Ishikawa (cell line): ENCODE measurements at regions not wholly inside any gene's neighbourhood (a gene's known extent, or its start where the extent isn't known, plus 50 kb on each side); places are given as distances from the start of the nearest gene placed in this dataset.

Source experiments
- CEBPB ChIP-seq: IDR thresholded peaks from 2 replicates; pipeline ENCODE4 v1.6.1; 2012
- CREB1 ChIP-seq: IDR thresholded peaks from 2 replicates; pipeline ENCODE4 v1.6.1; 2012; ENCODE audit warnings: low read depth
- EGR1 ChIP-seq: IDR thresholded peaks from 2 replicates; pipeline ENCODE4 v1.6.1; 2012
- EP300 ChIP-seq: IDR thresholded peaks from 2 replicates; pipeline ENCODE4 v1.6.1; 2012; ENCODE audit warnings: borderline replicate concordance
- FOXM1 ChIP-seq: IDR thresholded peaks from 2 replicates; pipeline ENCODE4 v1.6.1; 2012; ENCODE audit warnings: low read depth, borderline replicate concordance
- NFIC ChIP-seq: IDR thresholded peaks from 2 replicates; pipeline ENCODE4 v1.6.1; 2012
- RAD21 ChIP-seq: IDR thresholded peaks from 2 replicates; pipeline ENCODE4 v1.6.1; 2012; ENCODE audit warnings: low read depth
- TAF1 ChIP-seq: IDR thresholded peaks from 2 replicates; pipeline ENCODE4 v1.6.1; 2012; ENCODE audit warnings: low read depth, mild to moderate bottlenecking
- TCF12 ChIP-seq: IDR thresholded peaks from 2 replicates; pipeline ENCODE4 v1.6.1; 2012; ENCODE audit warnings: low read depth
- TEAD4 ChIP-seq: IDR thresholded peaks from 2 replicates; pipeline ENCODE4 v1.6.1; 2012
- YY1 ChIP-seq: IDR thresholded peaks from 2 replicates; pipeline ENCODE4 v1.6.1; 2012; ENCODE audit warnings: low read depth
- ZBTB7A ChIP-seq: IDR thresholded peaks from 2 replicates; pipeline ENCODE4 v1.6.1; 2012; ENCODE audit warnings: low read depth
- TF ChIP-seq, protein P1 (sequence below): IDR thresholded peaks from 2 replicates; pipeline ENCODE4 v1.6.1; 2012
- TF ChIP-seq, protein P2 (sequence below): IDR thresholded peaks from 2 replicates; pipeline ENCODE4 v1.6.1; 2012
- TF ChIP-seq, protein P3 (sequence below): IDR thresholded peaks from 2 replicates; pipeline ENCODE4 v1.6.1; 2012; ENCODE audit warnings: low read depth, mild to moderate bottlenecking

DNA sequence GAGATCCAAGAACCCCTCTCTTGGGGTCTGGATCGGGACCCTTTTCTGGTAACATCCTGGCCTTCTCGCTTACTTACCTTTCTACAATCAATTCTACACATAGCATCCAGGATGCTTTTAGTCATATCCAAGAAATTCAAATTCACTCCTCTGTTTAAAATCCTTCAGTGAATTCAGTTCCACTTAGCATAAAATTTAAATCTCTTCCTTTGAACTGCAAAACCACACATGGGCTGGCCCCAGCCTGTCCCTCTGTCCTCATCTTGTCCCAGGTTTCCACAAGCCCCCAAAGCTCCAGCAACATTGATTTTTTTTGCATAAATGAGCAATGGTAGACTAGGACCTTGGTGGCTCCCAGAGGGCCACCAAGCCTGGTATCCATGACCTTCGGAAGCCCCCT is 96.4 kb upstream of the C16orf82 start:
- TF ChIP-seq FOXM1 (no peak), TCF12 (no peak), CREB1 (no peak), EGR1 (no peak), TEAD4 (no peak), RAD21 (no peak), CEBPB (no peak), EP300 (no peak), ZBTB7A (no peak), NFIC (no peak), TAF1 (no peak), YY1 (no peak)
- TF ChIP-seq, protein P1, sequence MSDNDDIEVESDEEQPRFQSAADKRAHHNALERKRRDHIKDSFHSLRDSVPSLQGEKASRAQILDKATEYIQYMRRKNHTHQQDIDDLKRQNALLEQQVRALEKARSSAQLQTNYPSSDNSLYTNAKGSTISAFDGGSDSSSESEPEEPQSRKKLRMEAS: no peak
- TF ChIP-seq, protein P2, sequence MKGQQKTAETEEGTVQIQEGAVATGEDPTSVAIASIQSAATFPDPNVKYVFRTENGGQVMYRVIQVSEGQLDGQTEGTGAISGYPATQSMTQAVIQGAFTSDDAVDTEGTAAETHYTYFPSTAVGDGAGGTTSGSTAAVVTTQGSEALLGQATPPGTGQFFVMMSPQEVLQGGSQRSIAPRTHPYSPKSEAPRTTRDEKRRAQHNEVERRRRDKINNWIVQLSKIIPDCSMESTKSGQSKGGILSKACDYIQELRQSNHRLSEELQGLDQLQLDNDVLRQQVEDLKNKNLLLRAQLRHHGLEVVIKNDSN: no peak
- TF ChIP-seq, protein P3, sequence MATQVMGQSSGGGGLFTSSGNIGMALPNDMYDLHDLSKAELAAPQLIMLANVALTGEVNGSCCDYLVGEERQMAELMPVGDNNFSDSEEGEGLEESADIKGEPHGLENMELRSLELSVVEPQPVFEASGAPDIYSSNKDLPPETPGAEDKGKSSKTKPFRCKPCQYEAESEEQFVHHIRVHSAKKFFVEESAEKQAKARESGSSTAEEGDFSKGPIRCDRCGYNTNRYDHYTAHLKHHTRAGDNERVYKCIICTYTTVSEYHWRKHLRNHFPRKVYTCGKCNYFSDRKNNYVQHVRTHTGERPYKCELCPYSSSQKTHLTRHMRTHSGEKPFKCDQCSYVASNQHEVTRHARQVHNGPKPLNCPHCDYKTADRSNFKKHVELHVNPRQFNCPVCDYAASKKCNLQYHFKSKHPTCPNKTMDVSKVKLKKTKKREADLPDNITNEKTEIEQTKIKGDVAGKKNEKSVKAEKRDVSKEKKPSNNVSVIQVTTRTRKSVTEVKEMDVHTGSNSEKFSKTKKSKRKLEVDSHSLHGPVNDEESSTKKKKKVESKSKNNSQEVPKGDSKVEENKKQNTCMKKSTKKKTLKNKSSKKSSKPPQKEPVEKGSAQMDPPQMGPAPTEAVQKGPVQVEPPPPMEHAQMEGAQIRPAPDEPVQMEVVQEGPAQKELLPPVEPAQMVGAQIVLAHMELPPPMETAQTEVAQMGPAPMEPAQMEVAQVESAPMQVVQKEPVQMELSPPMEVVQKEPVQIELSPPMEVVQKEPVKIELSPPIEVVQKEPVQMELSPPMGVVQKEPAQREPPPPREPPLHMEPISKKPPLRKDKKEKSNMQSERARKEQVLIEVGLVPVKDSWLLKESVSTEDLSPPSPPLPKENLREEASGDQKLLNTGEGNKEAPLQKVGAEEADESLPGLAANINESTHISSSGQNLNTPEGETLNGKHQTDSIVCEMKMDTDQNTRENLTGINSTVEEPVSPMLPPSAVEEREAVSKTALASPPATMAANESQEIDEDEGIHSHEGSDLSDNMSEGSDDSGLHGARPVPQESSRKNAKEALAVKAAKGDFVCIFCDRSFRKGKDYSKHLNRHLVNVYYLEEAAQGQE: no peak

DNA sequence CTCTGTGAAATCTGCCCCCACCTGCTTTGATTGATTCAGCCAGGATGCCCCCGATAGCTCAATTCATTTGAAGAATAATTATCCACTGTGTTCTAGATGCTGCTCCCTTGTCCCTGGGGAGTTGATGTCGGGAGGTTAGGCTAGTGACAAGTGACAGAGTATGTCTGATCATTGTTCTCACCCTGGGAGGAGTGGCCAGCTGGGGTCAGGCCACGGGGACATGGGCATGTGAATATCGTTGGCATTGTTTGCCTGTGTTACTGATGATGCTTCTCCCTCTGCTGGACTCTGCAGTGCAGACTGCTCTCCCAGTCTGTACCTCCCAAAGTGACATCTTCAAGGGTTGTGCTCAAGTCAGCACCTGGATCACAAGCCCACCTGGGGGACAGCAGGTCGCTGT is 89.9 kb upstream of the C16orf82 start:
- TF ChIP-seq, protein P2: no peak
- TF ChIP-seq CREB1: no peak
- no peak for TF ChIP-seq TEAD4
- TF ChIP-seq TAF1: no peak
- TF ChIP-seq ZBTB7A: no peak
- no peak for TF ChIP-seq EGR1
- TF ChIP-seq NFIC: no peak
- no peak for TF ChIP-seq FOXM1
- TF ChIP-seq YY1: no peak
- no peak for TF ChIP-seq EP300

DNA sequence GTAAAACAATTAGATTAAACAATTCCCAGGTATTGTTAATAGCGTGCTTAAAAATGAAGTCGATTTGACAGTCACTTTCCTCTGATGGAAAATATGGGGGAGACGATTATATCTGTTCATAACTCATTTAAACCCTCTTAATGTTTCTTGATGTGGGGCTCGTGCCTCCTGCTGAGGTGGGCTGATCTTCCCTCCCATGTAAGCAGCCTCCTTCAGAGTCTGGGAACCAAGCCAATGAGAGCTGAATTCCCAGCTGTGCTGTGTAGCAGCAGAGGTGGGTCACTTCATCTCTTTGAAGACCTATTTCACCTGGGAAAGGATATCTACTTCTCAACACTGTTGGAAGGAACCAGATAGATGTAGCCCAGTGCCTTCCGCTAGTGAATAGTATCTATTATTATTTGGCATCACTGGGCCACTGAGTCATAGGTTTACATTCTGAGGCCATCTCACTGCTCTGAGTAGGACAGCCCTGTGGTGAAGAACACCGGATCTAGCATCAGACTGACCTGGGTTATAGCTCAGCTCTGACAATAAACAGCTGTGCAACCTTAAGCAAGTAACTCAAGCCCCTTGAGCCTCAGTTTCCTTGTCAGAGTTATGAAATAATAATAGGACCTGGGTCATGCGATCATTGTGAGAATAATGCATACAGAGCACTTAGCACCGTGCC is 85.3 kb upstream of the C16orf82 start:
- TF ChIP-seq CREB1 (no peak), YY1 (no peak), TAF1 (no peak), NFIC (no peak), EGR1 (no peak), RAD21 (no peak), TCF12 (no peak), ZBTB7A (no peak), CEBPB (no peak), FOXM1 (no peak), EP300 (no peak)
- TF ChIP-seq, protein P3: no peak
- TF ChIP-seq, protein P1: no peak

DNA sequence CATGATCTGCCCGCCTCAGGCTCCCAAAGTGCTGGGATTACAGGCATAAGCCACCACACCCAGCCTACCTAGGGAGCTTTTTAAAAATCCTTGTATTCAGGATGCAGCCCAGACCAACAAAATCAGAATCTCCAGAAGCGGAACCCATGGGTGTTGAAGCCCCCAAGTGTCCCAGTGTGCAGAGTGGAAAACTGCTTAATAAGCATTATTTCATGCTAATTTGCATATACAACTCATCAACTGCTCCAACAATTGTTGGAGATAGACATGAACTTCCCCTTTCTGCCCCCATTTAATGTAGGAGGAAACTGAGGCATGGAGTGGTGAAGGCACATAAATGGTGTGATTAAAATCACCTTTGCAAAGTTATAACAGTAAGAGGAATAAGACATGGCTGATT is 84.3 kb upstream of the C16orf82 start:
- TF ChIP-seq FOXM1 (no peak), TEAD4 (no peak), CEBPB (no peak), TCF12 (no peak), NFIC (no peak), TAF1 (no peak), ZBTB7A (no peak), YY1 (no peak), EP300 (no peak), EGR1 (no peak), CREB1 (no peak), RAD21 (no peak)
- TF ChIP-seq, protein P2: no peak
- TF ChIP-seq, protein P3: no peak
